CD4-positive, CD25-positive, alpha-beta regulatory T cell (primary cell): ENCODE measurements at regions not wholly inside any gene's neighbourhood (a gene's known extent, or its start where the extent isn't known, plus 50 kb on each side); places are given as distances from the start of the nearest gene placed in this dataset.
"Not testable (repeated sequence)": the region's sequence is repeated elsewhere in the genome, so short reads cannot be mapped to it uniquely, and the experiment has no call there.

ENCODE experiments used
- ATAC-seq, 2 donors: fragments of 150-1000 bp; cut with Tn5 transposase; one replicate each; pipeline ENCODE4 v1.10.0; 2021; ENCODE audit warnings: low read depth in 2 of 2, moderate number of reproducible peaks in 2 of 2, moderate library complexity in 1 of 2
- DNase-seq, 3 donors: peaks; one replicate each; pipeline versions ENCODE4 v3.0.0 to v3.0.0-alpha.2; 2012 to 2022; ENCODE audit warnings: mixed read lengths in 1 of 3
- H3K27ac ChIP-seq: one replicate; pipeline ENCODE4 v1.7.0; 2013; ENCODE audit warnings: mild to moderate bottlenecking, low read length; ENCODE audit not compliant: insufficient read depth, poor library complexity, severe bottlenecking
- H3K27me3 ChIP-seq: one replicate; pipeline ENCODE4 v1.7.0; 2013; ENCODE audit warnings: low read length; ENCODE audit not compliant: control insufficient read depth, insufficient read depth
- H3K36me3 ChIP-seq: one replicate; pipeline ENCODE4 v1.7.0; 2013; ENCODE audit warnings: mild to moderate bottlenecking, low read length, moderate library complexity; ENCODE audit not compliant: control insufficient read depth, insufficient read depth
- H3K4me1 ChIP-seq: 2 replicates; pipeline ENCODE4 v1.7.0; 2013; ENCODE audit warnings: mild to moderate bottlenecking, low read length; ENCODE audit not compliant: insufficient read depth, control insufficient read depth, poor library complexity, severe bottlenecking
- H3K4me3 ChIP-seq: one replicate; pipeline ENCODE4 v1.7.0; 2013; ENCODE audit warnings: low read depth, mild to moderate bottlenecking, low read length, moderate library complexity
- H3K9me3 ChIP-seq, 2 experiments: 1 replicate in 1 of 2; 2 replicates in 1 of 2; pipeline ENCODE4 v1.7.0; 2013; ENCODE audit warnings: low read length in 2 of 2, mild to moderate bottlenecking in 1 of 2, moderate library complexity in 1 of 2; ENCODE audit not compliant: control insufficient read depth in 2 of 2
- H3K27ac Mint-ChIP-seq, 3 donors: one replicate each; pipeline ENCODE4 v1.8.0; 2020 to 2022; ENCODE audit warnings: mild to moderate bottlenecking in 3 of 3, mixed read lengths in 3 of 3, moderate library complexity in 2 of 3
- H3K27me3 Mint-ChIP-seq: one replicate; pipeline ENCODE4 v1.8.0; 2022; ENCODE audit warnings: mild to moderate bottlenecking, mixed read lengths
- H3K36me3 Mint-ChIP-seq: one replicate; pipeline ENCODE4 v1.8.0; 2020; ENCODE audit warnings: mixed read lengths
- H3K4me1 Mint-ChIP-seq, 4 donors: one replicate each; pipeline ENCODE4 v1.8.0; 2020 to 2022; ENCODE audit warnings: mixed read lengths in 4 of 4, mild to moderate bottlenecking in 1 of 4
- H3K4me3 Mint-ChIP-seq, 4 donors: one replicate each; pipeline ENCODE4 v1.8.0; 2020 to 2022; ENCODE audit warnings: mild to moderate bottlenecking in 4 of 4, mixed read lengths in 4 of 4, moderate library complexity in 3 of 4
- H3K9me3 Mint-ChIP-seq, 7 donors: one replicate each; pipeline ENCODE4 v1.8.0; 2020 to 2022; ENCODE audit warnings: mixed read lengths in 7 of 7, mild to moderate bottlenecking in 3 of 7, moderate library complexity in 2 of 7

DNA sequence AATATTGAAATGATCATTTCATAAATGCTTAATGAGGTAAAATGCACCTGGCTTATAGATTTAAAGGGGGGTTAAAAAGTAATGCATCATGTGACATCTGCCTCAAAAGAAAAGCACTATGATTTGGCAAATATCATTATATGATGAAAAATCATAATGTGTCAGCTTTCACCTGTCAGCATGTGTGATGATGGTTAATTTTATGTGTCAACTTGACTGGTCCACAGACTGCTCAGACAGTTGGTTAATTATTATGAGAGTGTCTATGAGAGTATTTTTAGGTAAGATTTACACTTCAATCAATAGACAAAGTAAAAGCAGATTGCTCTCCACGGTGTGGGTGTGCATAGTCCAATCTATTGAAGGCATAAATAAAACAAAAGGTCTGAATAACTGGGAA, 1986.7 kb downstream of the PCDH7 start:
- H3K9me3 Mint-ChIP-seq, result peaks cover 4 to 29% (median 7%) of the 10 kb centered on the region in 7 donors
- H3K9me3 ChIP-seq, result peaks cover 0 to 4% of the 10 kb centered on the region in 2 experiments
- no peaks in the 10 kb centered on the region for H3K4me1 Mint-ChIP-seq
- H3K36me3 ChIP-seq, result no peaks in the 10 kb centered on the region
- H3K27me3 ChIP-seq, result no peaks in the 10 kb centered on the region
- H3K27me3 Mint-ChIP-seq, result no peaks in the 10 kb centered on the region
- DNase-seq (no peak), ATAC-seq (no peak)
- H3K36me3 Mint-ChIP-seq, result no peaks in the 10 kb centered on the region
- no peaks in the 10 kb centered on the region for H3K4me1 ChIP-seq
- H3K4me3 ChIP-seq, result no peak overlapping the region
- no peak overlapping the region for H3K4me3 Mint-ChIP-seq
- H3K27ac Mint-ChIP-seq, result no peak overlapping the region
- no peak overlapping the region for H3K27ac ChIP-seq

DNA sequence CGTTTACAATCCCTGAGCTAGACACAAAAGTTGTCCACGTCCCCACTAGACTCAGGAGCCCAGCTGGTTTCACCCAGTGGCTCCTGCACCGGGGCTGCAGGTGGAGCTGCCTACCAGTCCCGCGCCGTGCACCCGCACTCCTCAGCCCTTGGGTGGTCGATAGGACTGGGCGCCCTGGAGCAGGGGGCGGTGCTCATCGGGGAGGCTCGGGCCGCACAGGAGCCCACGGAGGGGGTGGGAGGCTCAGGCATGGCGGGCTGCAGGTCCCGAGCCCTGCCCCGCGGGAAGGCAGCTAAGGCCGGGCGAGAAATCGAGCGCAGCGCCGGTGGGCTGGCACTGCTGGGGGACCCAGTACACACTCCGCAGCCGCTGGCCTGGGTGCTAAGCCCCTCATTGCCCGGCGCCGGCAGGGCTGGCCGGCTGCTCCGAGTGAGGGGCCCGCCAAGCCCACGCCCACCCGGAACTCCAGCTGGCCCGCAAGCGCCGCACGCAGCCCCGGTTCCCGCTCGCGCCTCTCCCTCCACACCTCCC, 1996.0 kb downstream of the PCDH7 start:
- not testable (repeated sequence) for H3K9me3 ChIP-seq, H3K4me3 ChIP-seq, H3K4me3 Mint-ChIP-seq, H3K36me3 Mint-ChIP-seq, ATAC-seq, H3K27ac ChIP-seq, H3K27ac Mint-ChIP-seq, H3K4me1 ChIP-seq, H3K36me3 ChIP-seq, DNase-seq, H3K4me1 Mint-ChIP-seq, H3K27me3 Mint-ChIP-seq, H3K27me3 ChIP-seq
- peaks cover 0 to 21% (median 9%) of the 10 kb centered on the region in 7 donors for H3K9me3 Mint-ChIP-seq

GRCh38 chr4:32735856-32736590, 2015.9 kb downstream of the PCDH7 start:
- H3K4me3 Mint-ChIP-seq, result no peak overlapping the region

GRCh38 chr4:32744211-32744610, 2024.0 kb downstream of the PCDH7 start:
- Histone ChIP-seq H3K27ac (no peak overlapping the region), H3K36me3 (no peaks in the 10 kb centered on the region), H3K4me1 (no peaks in the 10 kb centered on the region), H3K27me3 (no peaks in the 10 kb centered on the region), H3K4me3 (no peak overlapping the region), H3K9me3 (peaks cover 0 to 9% of the 10 kb centered on the region in 2 experiments)
- ATAC-seq (no peak), DNase-seq (no peak)
- Mint-ChIP-seq H3K27ac (no peak overlapping the region), H3K27me3 (no peaks in the 10 kb centered on the region), H3K36me3 (no peaks in the 10 kb centered on the region), H3K4me1 (no peaks in the 10 kb centered on the region), H3K4me3 (no peak overlapping the region), H3K9me3 (peaks cover 0 to 11% (median 9%) of the 10 kb centered on the region in 7 donors)

More at GRCh38 chr4:32735856-32736590, 2015.9 kb downstream of the PCDH7 start:
- ATAC-seq (no peak), DNase-seq (no peak)
- Mint-ChIP-seq H3K27ac (no peak overlapping the region), H3K9me3 (peaks cover 0 to 15% (median 5%) of the 10 kb centered on the region in 7 donors), H3K4me1 (no peaks in the 10 kb centered on the region), H3K27me3 (no peaks in the 10 kb centered on the region), H3K36me3 (no peaks in the 10 kb centered on the region)
- Histone ChIP-seq H3K9me3 (peaks cover 2 to 12% of the 10 kb centered on the region in 2 experiments), H3K27ac (no peak overlapping the region), H3K36me3 (no peaks in the 10 kb centered on the region), H3K4me1 (no peaks in the 10 kb centered on the region), H3K4me3 (no peak overlapping the region), H3K27me3 (no peaks in the 10 kb centered on the region)

DNA sequence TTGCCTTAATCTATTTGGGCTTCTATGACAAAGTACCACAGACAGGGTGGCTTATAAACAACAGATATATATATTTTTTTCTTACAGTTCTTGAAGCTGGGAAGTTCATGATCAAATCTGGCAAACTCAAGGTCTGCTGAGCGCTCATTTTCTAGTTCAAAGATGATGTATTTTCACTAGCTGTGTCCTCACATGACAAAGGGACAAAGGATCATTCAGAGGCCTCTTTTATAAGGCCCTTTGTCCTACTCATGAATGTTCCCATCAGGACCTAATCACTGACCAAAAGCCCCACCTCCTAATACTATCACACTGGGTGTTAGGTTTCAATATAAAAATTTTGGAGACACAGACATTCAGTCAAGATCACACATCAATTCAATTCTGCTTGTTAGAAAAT, 2025.2 kb downstream of the PCDH7 start:
- Histone ChIP-seq H3K4me3 (no peak overlapping the region), H3K9me3 (peaks cover 0 to 9% of the 10 kb centered on the region in 2 experiments), H3K36me3 (no peaks in the 10 kb centered on the region), H3K4me1 (no peaks in the 10 kb centered on the region), H3K27ac (no peak overlapping the region), H3K27me3 (no peaks in the 10 kb centered on the region)
- H3K4me1 Mint-ChIP-seq, result no peaks in the 10 kb centered on the region
- no peak overlapping the region for H3K4me3 Mint-ChIP-seq
- peaks cover 0 to 11% (median 9%) of the 10 kb centered on the region in 7 donors for H3K9me3 Mint-ChIP-seq
- H3K36me3 Mint-ChIP-seq, result no peaks in the 10 kb centered on the region
- H3K27me3 Mint-ChIP-seq, result no peaks in the 10 kb centered on the region
- no peak overlapping the region for H3K27ac Mint-ChIP-seq
- DNase-seq (no peak), ATAC-seq (no peak)

DNA sequence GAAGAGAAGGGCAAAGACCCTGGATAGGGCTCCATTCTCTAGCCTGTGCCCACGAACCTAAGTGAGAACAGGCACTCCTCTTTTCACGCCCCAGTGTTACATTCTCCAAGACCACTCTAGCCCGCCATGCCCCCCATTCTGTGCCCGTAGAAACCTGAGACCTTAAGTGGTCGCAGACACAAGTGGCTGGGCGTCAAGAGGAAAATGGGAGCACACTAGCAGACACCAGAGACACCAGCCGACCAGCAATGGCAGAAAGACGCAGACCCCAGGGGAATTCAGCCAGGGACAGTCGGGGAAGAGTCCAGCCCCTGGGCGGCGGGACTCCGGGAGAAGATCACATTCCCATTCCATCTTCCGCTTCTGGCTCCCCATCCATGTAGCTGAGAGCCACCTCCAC, 2027.9 kb downstream of the PCDH7 start:
- no peaks in the 10 kb centered on the region for H3K27me3 ChIP-seq
- ATAC-seq (no peak), DNase-seq (no peak)
- H3K9me3 ChIP-seq, result peaks cover 0 to 9% of the 10 kb centered on the region in 2 experiments
- no peak overlapping the region for H3K4me3 ChIP-seq
- H3K27me3 Mint-ChIP-seq, result no peaks in the 10 kb centered on the region
- no peak overlapping the region for H3K4me3 Mint-ChIP-seq
- H3K4me1 Mint-ChIP-seq, result no peaks in the 10 kb centered on the region
- H3K36me3 ChIP-seq, result no peaks in the 10 kb centered on the region
- peaks cover 0 to 6% (median 3%) of the 10 kb centered on the region in 7 donors for H3K9me3 Mint-ChIP-seq
- no peak overlapping the region for H3K27ac ChIP-seq
- no peaks in the 10 kb centered on the region for H3K4me1 ChIP-seq
- no peaks in the 10 kb centered on the region for H3K36me3 Mint-ChIP-seq
- peak overlapping the region in 1 of 3 donors; percentile 56 for H3K27ac Mint-ChIP-seq

- H3K4me3 Mint-ChIP-seq, result no peak overlapping the region
- ATAC-seq, result no peak
- no peaks in the 10 kb centered on the region for H3K36me3 Mint-ChIP-seq
- no peaks in the 10 kb centered on the region for H3K27me3 Mint-ChIP-seq
- DNase-seq, result no peak
- no peaks in the 10 kb centered on the region for H3K4me1 ChIP-seq
- peaks cover 0 to 6% (median 3%) of the 10 kb centered on the region in 7 donors for H3K9me3 Mint-ChIP-seq
- H3K4me1 Mint-ChIP-seq, result no peaks in the 10 kb centered on the region
- H3K27me3 ChIP-seq, result no peaks in the 10 kb centered on the region
- no peaks in the 10 kb centered on the region for H3K36me3 ChIP-seq
- no peak overlapping the region for H3K4me3 ChIP-seq
- H3K27ac Mint-ChIP-seq, result no peak overlapping the region
- no peak overlapping the region for H3K27ac ChIP-seq
- H3K9me3 ChIP-seq, result peaks cover 0 to 9% of the 10 kb centered on the region in 2 experiments
These were observed 2028.3 kb downstream of the PCDH7 start for GRCh38 chr4:32748498-32748897.

- Histone ChIP-seq H3K27me3 (no peaks in the 10 kb centered on the region), H3K36me3 (no peaks in the 10 kb centered on the region), H3K4me3 (no peak overlapping the region), H3K27ac (no peak overlapping the region), H3K4me1 (no peaks in the 10 kb centered on the region), H3K9me3 (peaks cover 3 to 6% of the 10 kb centered on the region in 2 experiments)
- no peaks in the 10 kb centered on the region for H3K27me3 Mint-ChIP-seq
- H3K4me1 Mint-ChIP-seq, result no peaks in the 10 kb centered on the region
- ATAC-seq (no peak), DNase-seq (no peak)
- no peak overlapping the region for H3K27ac Mint-ChIP-seq
- peaks cover 2 to 28% (median 10%) of the 10 kb centered on the region in 7 donors for H3K9me3 Mint-ChIP-seq
- H3K4me3 Mint-ChIP-seq, result no peak overlapping the region
- H3K36me3 Mint-ChIP-seq, result no peaks in the 10 kb centered on the region
These were observed 2032.8 kb downstream of the PCDH7 start for GRCh38 chr4:32752962-32753361.
